ENCODE measurements at regions not wholly inside any gene's neighbourhood (a gene's known extent, or its start where the extent isn't known, plus 50 kb on each side); places are given as distances from the start of the nearest gene placed in this dataset.

- WGBS, 2 donors (ENCODE audit: extremely low coverage in 2 of 2, insufficient read length in 2 of 2, insufficient replicate concordance in 1 of 2) = no CpG with 5 or more reads among the region's 5 CpGs
- H3K79me1 ChIP-seq (ENCODE audit: low read depth, low read length) = no peaks in the 10 kb centered on the region
- H3K4me3 ChIP-seq (ENCODE audit: low read length in 2 of 2) = no peak overlapping the region
- no peaks in the 10 kb centered on the region for H3K27me3 ChIP-seq (ENCODE audit: control insufficient read depth in 3 of 3, insufficient read depth in 3 of 3, low read depth in 1 of 3, low read length in 3 of 3)
- no peak overlapping the region for H3K4me2 ChIP-seq (ENCODE audit: insufficient read depth, low read length, poor library complexity, severe bottlenecking)
- peaks cover 0 to 4% of the 10 kb centered on the region in 2 donors for H3K9me3 ChIP-seq (replicated peaks in 1 of 2; ENCODE audit: control insufficient read depth in 2 of 2, insufficient read depth in 1 of 2, low read depth in 1 of 2, low read length in 2 of 2)
- H4K91ac ChIP-seq (ENCODE audit: low read depth, low read length, poor library complexity) = no peak overlapping the region
- DNase-seq (ENCODE audit: low spot score) = no peak
- no peak overlapping the region for H3K14ac ChIP-seq (ENCODE audit: low read length)
- no peak overlapping the region for H3K18ac ChIP-seq (ENCODE audit: low read length)
- no peak overlapping the region for H2AFZ ChIP-seq (ENCODE audit: low read length)
- no peak overlapping the region for H2BK5ac ChIP-seq (ENCODE audit: low read length)
- no peak overlapping the region for H3K23ac ChIP-seq (ENCODE audit: low read depth, low read length, poor library complexity)
- no peak overlapping the region for H3K9ac ChIP-seq (ENCODE audit: low read depth, low read length, poor library complexity)
- H3K4me1 ChIP-seq (ENCODE audit: control insufficient read depth in 2 of 2, insufficient read depth in 1 of 2, low read depth in 1 of 2, low read length in 2 of 2) = no peaks in the 10 kb centered on the region
- no peak overlapping the region for H3K27ac ChIP-seq (replicated peaks; ENCODE audit: low read length)
- H3K4ac ChIP-seq (ENCODE audit: low read length) = no peak overlapping the region
- no peak overlapping the region for H2BK15ac ChIP-seq (ENCODE audit: low read length)
- no peak overlapping the region for H2BK120ac ChIP-seq (ENCODE audit: low read depth, low read length)
- no peak overlapping the region for H2AK5ac ChIP-seq (ENCODE audit: low read depth, low read length)
- H3K36me3 ChIP-seq (replicated peaks in 1 of 2; ENCODE audit: control insufficient read depth in 2 of 2, insufficient read depth in 2 of 2, low read length in 2 of 2) = no peaks in the 10 kb centered on the region
- H2BK12ac ChIP-seq (ENCODE audit: low read length) = no peak overlapping the region
- H4K8ac ChIP-seq (ENCODE audit: low read depth, low read length) = no peak overlapping the region
Measured at GRCh38 chrX:720250-720649, 89.7 kb downstream of the SHOX start.

DNA sequence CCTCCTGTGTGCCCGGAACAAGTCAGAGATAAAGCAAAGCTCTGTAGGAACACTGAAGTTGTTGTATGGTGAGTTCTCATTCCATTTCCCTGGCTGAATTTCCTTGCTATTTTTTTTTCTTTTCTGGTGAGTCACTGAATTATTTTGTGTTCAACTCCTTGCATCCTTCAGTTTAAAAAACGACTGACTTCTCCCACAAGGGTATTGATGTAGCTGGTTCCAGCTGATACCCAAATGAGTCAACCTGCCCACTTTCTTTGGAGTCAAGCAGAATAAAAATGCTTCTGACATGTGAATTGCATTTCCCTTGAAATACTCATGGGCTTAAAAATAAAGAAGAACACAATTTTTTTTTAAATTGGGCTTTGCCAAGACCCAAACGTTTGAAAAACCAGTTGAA lies 85.5 kb downstream of the SHOX start:
- no peaks in the 10 kb centered on the region for H3K27me3 ChIP-seq (ENCODE audit: control insufficient read depth in 3 of 3, insufficient read depth in 3 of 3, low read depth in 1 of 3, low read length in 3 of 3)
- peaks cover 0 to 1% of the 10 kb centered on the region in 2 donors for H3K9me3 ChIP-seq (replicated peaks in 1 of 2; ENCODE audit: control insufficient read depth in 2 of 2, insufficient read depth in 1 of 2, low read depth in 1 of 2, low read length in 2 of 2)
- no peaks in the 10 kb centered on the region for H3K36me3 ChIP-seq (replicated peaks in 1 of 2; ENCODE audit: control insufficient read depth in 2 of 2, insufficient read depth in 2 of 2, low read length in 2 of 2)
- no CpG with 5 or more reads among the region's 3 CpGs for WGBS, 2 donors (ENCODE audit: extremely low coverage in 2 of 2, insufficient read length in 2 of 2, insufficient replicate concordance in 1 of 2)
- H3K4ac ChIP-seq (ENCODE audit: low read length) = no peak overlapping the region
- no peak overlapping the region for H3K23ac ChIP-seq (ENCODE audit: low read depth, low read length, poor library complexity)
- no peak for DNase-seq (ENCODE audit: low spot score)
- H2AK5ac ChIP-seq (ENCODE audit: low read depth, low read length) = no peak overlapping the region
- no peak overlapping the region for H4K8ac ChIP-seq (ENCODE audit: low read depth, low read length)
- H2BK15ac ChIP-seq (ENCODE audit: low read length) = no peak overlapping the region
- no peak overlapping the region for H3K14ac ChIP-seq (ENCODE audit: low read length)
- no peak overlapping the region for H4K91ac ChIP-seq (ENCODE audit: low read depth, low read length, poor library complexity)
- no peak overlapping the region for H3K4me3 ChIP-seq (ENCODE audit: low read length in 2 of 2)
- H3K79me1 ChIP-seq (ENCODE audit: low read depth, low read length) = no peaks in the 10 kb centered on the region
- no peak overlapping the region for H3K9ac ChIP-seq (ENCODE audit: low read depth, low read length, poor library complexity)
- no peak overlapping the region for H2BK120ac ChIP-seq (ENCODE audit: low read depth, low read length)
- no peak overlapping the region for H2BK5ac ChIP-seq (ENCODE audit: low read length)
- H3K18ac ChIP-seq (ENCODE audit: low read length) = no peak overlapping the region
- no peak overlapping the region for H3K27ac ChIP-seq (replicated peaks; ENCODE audit: low read length)
- no peak overlapping the region for H3K4me2 ChIP-seq (ENCODE audit: insufficient read depth, low read length, poor library complexity, severe bottlenecking)
- no peak overlapping the region for H2AFZ ChIP-seq (ENCODE audit: low read length)
- no peaks in the 10 kb centered on the region for H3K4me1 ChIP-seq (ENCODE audit: control insufficient read depth in 2 of 2, insufficient read depth in 1 of 2, low read depth in 1 of 2, low read length in 2 of 2)
- no peak overlapping the region for H2BK12ac ChIP-seq (ENCODE audit: low read length)

DNA sequence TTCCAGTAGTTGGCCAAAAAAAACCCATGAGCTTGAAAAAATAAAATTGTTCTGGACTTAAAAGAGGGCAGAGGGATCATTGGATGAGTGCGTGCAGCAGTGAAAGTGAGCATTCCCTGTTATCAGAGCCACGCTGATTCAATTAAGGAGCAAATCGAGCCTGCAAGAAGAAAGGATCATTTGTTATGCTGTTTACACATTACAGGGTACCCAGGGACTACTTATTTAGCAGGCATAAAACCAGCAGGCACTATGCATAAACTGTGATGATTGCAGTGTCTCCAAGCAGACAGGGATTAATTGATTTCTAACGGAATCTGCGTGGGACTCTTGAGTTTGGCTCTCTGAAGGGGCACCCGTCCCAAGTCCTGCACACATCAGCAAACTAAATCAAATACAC lies 83.5 kb downstream of the SHOX start:
- H3K27ac ChIP-seq (replicated peaks; ENCODE audit: low read length) = no peak overlapping the region
- WGBS, 2 donors (ENCODE audit: extremely low coverage in 2 of 2, insufficient read length in 2 of 2, insufficient replicate concordance in 1 of 2) = no CpG with 5 or more reads among the region's 6 CpGs
- H2BK120ac ChIP-seq (ENCODE audit: low read depth, low read length) = no peak overlapping the region
- DNase-seq (ENCODE audit: low spot score) = no peak
- H2BK12ac ChIP-seq (ENCODE audit: low read length) = no peak overlapping the region
- no peak overlapping the region for H3K4ac ChIP-seq (ENCODE audit: low read length)
- H3K27me3 ChIP-seq (ENCODE audit: control insufficient read depth in 3 of 3, insufficient read depth in 3 of 3, low read depth in 1 of 3, low read length in 3 of 3) = no peaks in the 10 kb centered on the region
- H2BK5ac ChIP-seq (ENCODE audit: low read length) = no peak overlapping the region
- peaks cover 0 to 1% of the 10 kb centered on the region in 2 donors for H3K9me3 ChIP-seq (replicated peaks in 1 of 2; ENCODE audit: control insufficient read depth in 2 of 2, insufficient read depth in 1 of 2, low read depth in 1 of 2, low read length in 2 of 2)
- H3K18ac ChIP-seq (ENCODE audit: low read length) = no peak overlapping the region
- no peak overlapping the region for H2BK15ac ChIP-seq (ENCODE audit: low read length)
- H4K8ac ChIP-seq (ENCODE audit: low read depth, low read length) = no peak overlapping the region
- no peak overlapping the region for H2AFZ ChIP-seq (ENCODE audit: low read length)
- no peak overlapping the region for H3K4me3 ChIP-seq (ENCODE audit: low read length in 2 of 2)
- no peak overlapping the region for H3K4me2 ChIP-seq (ENCODE audit: insufficient read depth, low read length, poor library complexity, severe bottlenecking)
- no peak overlapping the region for H3K23ac ChIP-seq (ENCODE audit: low read depth, low read length, poor library complexity)
- H4K91ac ChIP-seq (ENCODE audit: low read depth, low read length, poor library complexity) = no peak overlapping the region
- H2AK5ac ChIP-seq (ENCODE audit: low read depth, low read length) = no peak overlapping the region
- H3K4me1 ChIP-seq (ENCODE audit: control insufficient read depth in 2 of 2, insufficient read depth in 1 of 2, low read depth in 1 of 2, low read length in 2 of 2) = no peaks in the 10 kb centered on the region
- H3K14ac ChIP-seq (ENCODE audit: low read length) = no peak overlapping the region
- H3K9ac ChIP-seq (ENCODE audit: low read depth, low read length, poor library complexity) = no peak overlapping the region
- no peaks in the 10 kb centered on the region for H3K79me1 ChIP-seq (ENCODE audit: low read depth, low read length)
- H3K36me3 ChIP-seq (replicated peaks in 1 of 2; ENCODE audit: control insufficient read depth in 2 of 2, insufficient read depth in 2 of 2, low read length in 2 of 2) = no peaks in the 10 kb centered on the region
